Jurkat, Clone E6-1 (cell line): ENCODE measurements at regions not wholly inside any gene's neighbourhood (a gene's known extent, or its start where the extent isn't known, plus 50 kb on each side); places are given as distances from the start of the nearest gene placed in this dataset.
A peak's percentile ranks its signal among the peaks of the same experiment; 100 is the strongest.

Source experiments
- DNase-seq: peaks from one replicate; pipeline ENCODE4 v3.0.0-alpha.2; 2011; ENCODE audit warnings: low read depth, low spot score
- H3K4me3 ChIP-seq: 2 replicates; pipeline ENCODE4 v1.5.1; 2011; ENCODE audit warnings: mild to moderate bottlenecking, low read length, control low read depth, moderate library complexity

- DNase-seq: no peak
- H3K4me3 ChIP-seq: peak overlapping the region; percentile 5; the same call in 1 of the 2 replicates
These were observed 54.2 kb downstream of the S1PR1 start for GRCh38 chr1:101290922-101291561.

GRCh38 chr1:101291562-101292380, 55.0 kb downstream of the S1PR1 start:
- peak overlapping the region; percentile 5; the same call in 1 of the 2 replicates for H3K4me3 ChIP-seq
- DNase-seq: peak; percentile 88

GRCh38 chr1:101293461-101294051, 56.7 kb downstream of the S1PR1 start:
- H3K4me3 ChIP-seq: no peak overlapping the region
- peak; percentile 74 for DNase-seq

- no peak for DNase-seq
- H3K4me3 ChIP-seq: no peak overlapping the region
These were observed 58.4 kb downstream of the S1PR1 start for GRCh38 chr1:101295209-101295608.

- no peak for DNase-seq
- H3K4me3 ChIP-seq: no peak overlapping the region
These were observed 61.8 kb downstream of the S1PR1 start for GRCh38 chr1:101298663-101299062.

GRCh38 chr1:101299141-101299540, 62.3 kb downstream of the S1PR1 start:
- DNase-seq: no peak
- no peak overlapping the region for H3K4me3 ChIP-seq

GRCh38 chr1:101299710-101300109, 62.9 kb downstream of the S1PR1 start:
- DNase-seq: no peak
- no peak overlapping the region for H3K4me3 ChIP-seq

- no peak overlapping the region for H3K4me3 ChIP-seq
- DNase-seq: no peak
These were observed 64.1 kb downstream of the S1PR1 start for GRCh38 chr1:101300916-101301315.

GRCh38 chr1:101301446-101302057, 64.7 kb downstream of the S1PR1 start:
- no peak overlapping the region for H3K4me3 ChIP-seq
- no peak for DNase-seq

GRCh38 chr1:101302831-101303511, 66.2 kb downstream of the S1PR1 start:
- no peak for DNase-seq
- H3K4me3 ChIP-seq: no peak overlapping the region

- no peak overlapping the region for H3K4me3 ChIP-seq
- DNase-seq: no peak
These were observed 71.3 kb downstream of the S1PR1 start for GRCh38 chr1:101307985-101308689.

GRCh38 chr1:101308935-101309333, 72.1 kb downstream of the S1PR1 start:
- no peak for DNase-seq
- H3K4me3 ChIP-seq: no peak overlapping the region

- peak overlapping the region; percentile 44 for H3K4me3 ChIP-seq
- peak; percentile 99 for DNase-seq
These were observed 72.8 kb downstream of the S1PR1 start for GRCh38 chr1:101309334-101310311.

GRCh38 chr1:101310506-101310905, 73.7 kb downstream of the S1PR1 start:
- peak; percentile 92 for DNase-seq
- peak overlapping the region; percentile 44 for H3K4me3 ChIP-seq

- peak overlapping the region; percentile 44 for H3K4me3 ChIP-seq
- peak; percentile 98 for DNase-seq
These were observed 74.5 kb downstream of the S1PR1 start for GRCh38 chr1:101311146-101311920.

GRCh38 chr1:101312147-101312546, 75.3 kb downstream of the S1PR1 start:
- H3K4me3 ChIP-seq: peak overlapping the region; percentile 44
- no peak for DNase-seq

- DNase-seq: no peak
- no peak overlapping the region for H3K4me3 ChIP-seq
These were observed 76.5 kb downstream of the S1PR1 start for GRCh38 chr1:101313356-101313755.
